ENCODE measurements at regions not wholly inside any gene's neighbourhood (a gene's known extent, or its start where the extent isn't known, plus 50 kb on each side); places are given as distances from the start of the nearest gene placed in this dataset.

DNA sequence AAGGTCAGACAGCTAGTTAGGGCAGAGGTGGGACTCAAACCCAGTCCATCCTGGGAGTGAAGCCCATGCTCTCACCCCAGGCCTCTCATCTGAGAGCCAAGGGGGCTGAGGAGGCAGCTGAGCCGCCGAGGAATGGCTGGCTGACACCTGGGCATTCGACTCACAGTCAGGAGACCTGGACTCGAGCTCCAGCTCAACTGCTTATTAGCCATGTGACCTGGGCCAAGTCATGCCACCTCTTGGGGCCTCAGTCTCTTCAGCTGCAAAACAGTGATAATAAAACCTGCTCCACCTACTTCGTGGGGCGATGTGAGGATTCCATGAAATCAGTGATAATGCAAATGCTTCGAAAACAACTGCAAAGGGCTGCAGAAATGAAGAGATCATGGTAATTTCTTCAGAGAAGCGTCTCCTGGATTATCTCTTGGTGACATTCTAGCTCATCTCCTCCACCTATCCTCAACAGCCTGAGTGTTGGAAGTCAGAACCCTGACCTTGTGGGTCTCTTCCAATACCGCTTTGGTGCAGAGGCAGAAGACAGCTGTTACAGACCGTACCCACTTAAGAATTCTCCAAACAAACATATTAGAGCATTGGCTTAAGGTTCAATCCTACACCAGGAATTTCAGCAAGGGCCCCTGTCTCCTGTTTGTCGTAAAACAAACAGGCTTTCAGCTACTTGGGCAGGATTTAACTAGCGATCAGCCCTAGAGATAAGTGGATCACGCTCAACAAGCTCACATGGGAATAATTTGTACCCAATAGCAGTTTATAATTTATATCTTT lies 60.0 kb upstream of the PIM1 start:
- peak; percentile 37 for DNase-seq
- no peak overlapping the region for H3K4me3 ChIP-seq
- 42 to 50% methylated on average over 11 to 13 of the region's 13 CpGs for WGBS, 2 donors
- TF ChIP-seq, protein P1, sequence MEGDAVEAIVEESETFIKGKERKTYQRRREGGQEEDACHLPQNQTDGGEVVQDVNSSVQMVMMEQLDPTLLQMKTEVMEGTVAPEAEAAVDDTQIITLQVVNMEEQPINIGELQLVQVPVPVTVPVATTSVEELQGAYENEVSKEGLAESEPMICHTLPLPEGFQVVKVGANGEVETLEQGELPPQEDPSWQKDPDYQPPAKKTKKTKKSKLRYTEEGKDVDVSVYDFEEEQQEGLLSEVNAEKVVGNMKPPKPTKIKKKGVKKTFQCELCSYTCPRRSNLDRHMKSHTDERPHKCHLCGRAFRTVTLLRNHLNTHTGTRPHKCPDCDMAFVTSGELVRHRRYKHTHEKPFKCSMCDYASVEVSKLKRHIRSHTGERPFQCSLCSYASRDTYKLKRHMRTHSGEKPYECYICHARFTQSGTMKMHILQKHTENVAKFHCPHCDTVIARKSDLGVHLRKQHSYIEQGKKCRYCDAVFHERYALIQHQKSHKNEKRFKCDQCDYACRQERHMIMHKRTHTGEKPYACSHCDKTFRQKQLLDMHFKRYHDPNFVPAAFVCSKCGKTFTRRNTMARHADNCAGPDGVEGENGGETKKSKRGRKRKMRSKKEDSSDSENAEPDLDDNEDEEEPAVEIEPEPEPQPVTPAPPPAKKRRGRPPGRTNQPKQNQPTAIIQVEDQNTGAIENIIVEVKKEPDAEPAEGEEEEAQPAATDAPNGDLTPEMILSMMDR (IDR thresholded peaks at IDR 0.05): no peak
- no peak for TF ChIP-seq POLR2A (IDR thresholded peaks at IDR 0.05)
- H3K27ac ChIP-seq: peak overlapping the region; percentile 8 to 21
- H3K9me3 ChIP-seq: no peaks in the 10 kb centered on the region
- H3K27me3 ChIP-seq: no peaks in the 10 kb centered on the region
- H3K4me1 ChIP-seq: peaks cover 18% of the 10 kb centered on the region
- intact Hi-C loops (cut with DNase I; ENCODE audit: low total_unique reads): no loop called here
- H3K36me3 ChIP-seq (ENCODE audit: low read depth, missing control alignments): no peaks in the 10 kb centered on the region

DNA sequence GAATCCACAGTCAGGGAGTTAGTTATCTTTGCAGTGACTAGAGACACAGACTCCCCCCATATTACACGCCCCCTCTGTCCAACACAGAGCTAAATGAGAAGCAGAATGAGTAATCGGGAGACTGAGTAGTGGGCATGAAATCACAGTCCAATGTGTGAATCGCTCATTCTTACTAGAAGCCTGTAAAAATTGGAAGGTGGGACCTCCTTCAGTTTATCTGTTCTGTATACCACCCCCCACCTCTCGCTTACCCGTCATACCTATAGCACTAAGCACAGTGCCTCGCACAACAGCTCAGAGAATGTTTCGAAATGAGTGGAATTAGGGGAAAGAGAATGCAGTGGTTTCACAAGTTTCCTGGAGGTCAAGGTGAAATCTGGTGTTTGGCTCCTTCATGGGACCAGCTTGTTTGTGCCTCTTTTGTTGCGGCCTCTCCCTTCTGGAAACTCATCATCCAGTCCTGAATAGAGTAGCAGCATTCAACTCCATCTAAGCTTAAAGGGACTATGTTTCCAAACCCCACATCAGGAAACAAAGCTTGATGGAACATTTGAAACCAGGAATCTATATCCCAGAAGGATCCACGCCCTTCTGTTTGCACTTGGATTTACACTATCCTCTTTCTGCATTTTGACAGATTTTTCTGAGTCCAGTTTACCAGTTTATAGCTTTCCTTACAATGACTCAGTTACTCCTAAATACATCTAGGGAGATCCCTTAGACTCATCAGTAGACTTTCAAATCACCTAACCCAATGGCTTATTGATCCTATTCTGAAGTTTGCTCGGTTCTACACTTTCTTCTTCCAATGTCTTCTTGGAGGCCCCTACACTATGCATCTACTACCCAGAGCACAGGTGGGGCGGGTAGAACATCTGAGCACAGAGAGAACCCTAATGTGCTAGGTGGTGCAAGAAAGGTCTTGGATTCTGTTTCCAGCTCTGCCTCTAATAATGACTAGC lies 59.2 kb upstream of the PIM1 start:
- no peak for TF ChIP-seq POLR2A (IDR thresholded peaks at IDR 0.05)
- TF ChIP-seq, protein P1 (IDR thresholded peaks at IDR 0.05): no peak
- H3K27ac ChIP-seq: peak overlapping the region; percentile 8 to 21
- no peaks in the 10 kb centered on the region for H3K9me3 ChIP-seq
- H3K27me3 ChIP-seq: no peaks in the 10 kb centered on the region
- no peaks in the 10 kb centered on the region for H3K36me3 ChIP-seq (ENCODE audit: low read depth, missing control alignments)
- no peak overlapping the region for H3K4me3 ChIP-seq
- DNase-seq: no peak
- peaks cover 18% of the 10 kb centered on the region for H3K4me1 ChIP-seq
- intact Hi-C loops (cut with DNase I; ENCODE audit: low total_unique reads): no loop called here
- 60 to 64% methylated on average over 10 to 11 of the region's 11 CpGs for WGBS, 2 donors

DNA sequence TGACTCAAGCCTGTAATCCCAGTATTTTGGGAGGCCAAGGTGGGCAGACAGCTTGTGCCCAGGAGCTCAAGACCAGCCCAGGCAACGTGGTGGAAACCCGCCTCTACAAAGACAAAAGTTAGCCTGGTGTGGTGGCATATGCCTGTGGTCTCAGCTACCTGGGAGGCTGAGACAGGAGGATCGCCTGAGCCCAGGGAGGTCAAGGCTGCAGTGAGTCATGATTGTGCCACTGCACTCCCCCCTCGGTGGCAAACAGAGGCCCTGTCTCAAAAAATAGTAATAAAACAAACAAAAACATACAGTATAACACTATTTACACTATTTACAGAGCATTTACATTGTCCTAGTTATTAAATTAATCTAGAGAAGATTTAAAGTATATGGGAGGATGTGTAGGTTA lies 56.0 kb upstream of the PIM1 start:
- H3K4me1 ChIP-seq: peaks cover 18% of the 10 kb centered on the region
- no peaks in the 10 kb centered on the region for H3K9me3 ChIP-seq
- intact Hi-C loops (cut with DNase I; ENCODE audit: low total_unique reads): no loop called here
- no peak overlapping the region for H3K4me3 ChIP-seq
- H3K27ac ChIP-seq: no peak overlapping the region
- no peaks in the 10 kb centered on the region for H3K27me3 ChIP-seq
- TF ChIP-seq, protein P1 (IDR thresholded peaks at IDR 0.05): no peak
- TF ChIP-seq POLR2A (IDR thresholded peaks at IDR 0.05): no peak
- H3K36me3 ChIP-seq (ENCODE audit: low read depth, missing control alignments): no peaks in the 10 kb centered on the region
- DNase-seq: no peak
- 93 to 94% methylated on average over 4 of the region's 4 CpGs for WGBS, 2 donors

DNA sequence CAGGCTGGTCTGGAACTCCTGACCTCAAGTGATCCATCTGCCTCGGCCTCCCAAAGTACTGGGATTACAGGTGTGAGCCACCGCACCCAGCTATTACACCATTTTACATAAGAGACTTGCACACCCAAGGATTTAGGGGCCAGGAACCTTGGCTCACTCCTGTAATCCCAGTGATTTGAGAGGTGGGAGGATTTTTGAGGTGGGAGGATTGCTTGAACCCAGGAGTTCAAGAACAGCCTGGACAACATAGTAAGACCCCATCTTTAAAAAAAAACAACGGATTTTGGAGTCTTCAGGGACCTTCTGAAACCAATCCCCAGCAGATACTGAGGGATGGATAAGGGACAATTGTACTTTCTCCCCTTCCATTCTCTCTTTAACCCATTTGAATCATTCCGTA lies 55.3 kb upstream of the PIM1 start:
- Histone ChIP-seq H3K4me3 (no peak overlapping the region), H3K9me3 (no peaks in the 10 kb centered on the region), H3K27ac (no peak overlapping the region), H3K36me3 (ENCODE audit: low read depth, missing control alignments) (no peaks in the 10 kb centered on the region), H3K27me3 (no peaks in the 10 kb centered on the region), H3K4me1 (peaks cover 13% of the 10 kb centered on the region)
- WGBS, 2 donors: 89 to 96% methylated on average over 3 to 4 of the region's 4 CpGs
- intact Hi-C loops (cut with DNase I; ENCODE audit: low total_unique reads): no loop called here
- no peak for DNase-seq
- TF ChIP-seq, protein P1 (IDR thresholded peaks at IDR 0.05): no peak
- TF ChIP-seq POLR2A (IDR thresholded peaks at IDR 0.05): no peak

Measured in testis (tissue), 2 donors.